ENCODE measurements at regions not wholly inside any gene's neighbourhood (a gene's known extent, or its start where the extent isn't known, plus 50 kb on each side); places are given as distances from the start of the nearest gene placed in this dataset.

- Histone ChIP-seq H3K36me3 (ENCODE audit: low read length) (no peaks in the 10 kb centered on the region), H3F3A (ENCODE audit: insufficient read depth) (no peaks in the 10 kb centered on the region), H4K20me1 (ENCODE audit: low read depth, low read length) (no peaks in the 10 kb centered on the region), H3K9me2 (replicated peaks; ENCODE audit: insufficient read depth, low read length) (no peaks in the 10 kb centered on the region), H3K9me3 (ENCODE audit: insufficient read depth, low read length) (no peaks in the 10 kb centered on the region), H3K27me3 (ENCODE audit: low read length) (no peaks in the 10 kb centered on the region), H2AFZ (ENCODE audit: low read depth, low read length, severe bottlenecking) (no peak overlapping the region), H3K4me3 (ENCODE audit: insufficient read depth, low read length, poor library complexity, severe bottlenecking) (no peak overlapping the region), H3K4me2 (ENCODE audit: low read depth, low read length, poor library complexity, severe bottlenecking) (no peak overlapping the region), H3K79me2 (ENCODE audit: insufficient read depth, low read length) (no peaks in the 10 kb centered on the region), H3K27ac (ENCODE audit: low read depth, low read length) (no peak overlapping the region), H3K9ac (ENCODE audit: low read length) (no peak overlapping the region)
- TF ChIP-seq CTCF (IDR thresholded peaks at IDR 0.05; ENCODE audit: insufficient read depth, low read length, poor library complexity, severe bottlenecking), result no peak
- TF ChIP-seq EZH2phosphoT487 (conservative IDR thresholded peaks at IDR 0.05; ENCODE audit: low read length), result no peak
Observed at GRCh38 chr17:5686074-5686635, 101.8 kb upstream of the NLRP1 start.

DNA sequence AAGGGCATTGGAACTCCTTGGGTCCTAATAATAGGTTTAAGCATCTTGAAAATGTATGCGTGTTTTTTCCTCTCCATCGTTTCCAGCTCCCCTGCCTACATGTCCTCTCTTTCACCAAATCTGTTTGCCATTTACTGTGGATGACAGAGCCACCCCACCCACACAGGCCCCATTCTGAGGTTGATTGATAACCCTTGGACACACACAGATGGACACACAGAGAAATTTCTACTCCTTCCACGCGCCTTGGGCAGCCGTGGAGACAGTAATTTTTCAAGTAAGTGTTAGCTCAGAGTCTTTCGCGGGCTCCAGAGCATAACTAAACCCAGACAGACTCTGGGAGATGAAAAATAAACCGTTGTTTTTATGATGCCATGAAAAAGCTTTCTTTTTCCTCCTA lies 103.3 kb upstream of the NLRP1 start:
- no peaks in the 10 kb centered on the region for H3K36me3 ChIP-seq (ENCODE audit: low read length)
- H3K27me3 ChIP-seq (ENCODE audit: low read length), result no peaks in the 10 kb centered on the region

GRCh38 chr17:5693821-5694220 lies 109.5 kb upstream of the NLRP1 start:
- Histone ChIP-seq H3K36me3 (ENCODE audit: low read length) (no peaks in the 10 kb centered on the region), H3K9me3 (ENCODE audit: insufficient read depth, low read length) (no peaks in the 10 kb centered on the region), H3F3A (ENCODE audit: insufficient read depth) (no peaks in the 10 kb centered on the region), H4K20me1 (ENCODE audit: low read depth, low read length) (no peaks in the 10 kb centered on the region), H3K4me3 (ENCODE audit: insufficient read depth, low read length, poor library complexity, severe bottlenecking) (no peak overlapping the region), H3K9me2 (replicated peaks; ENCODE audit: insufficient read depth, low read length) (no peaks in the 10 kb centered on the region), H2AFZ (ENCODE audit: low read depth, low read length, severe bottlenecking) (no peak overlapping the region), H3K27me3 (ENCODE audit: low read length) (no peaks in the 10 kb centered on the region), H3K27ac (ENCODE audit: low read depth, low read length) (no peak overlapping the region), H3K79me2 (ENCODE audit: insufficient read depth, low read length) (no peaks in the 10 kb centered on the region), H3K4me2 (ENCODE audit: low read depth, low read length, poor library complexity, severe bottlenecking) (no peak overlapping the region), H3K9ac (ENCODE audit: low read length) (no peak overlapping the region)
- TF ChIP-seq CTCF (IDR thresholded peaks at IDR 0.05; ENCODE audit: insufficient read depth, low read length, poor library complexity, severe bottlenecking) (no peak), EZH2phosphoT487 (conservative IDR thresholded peaks at IDR 0.05; ENCODE audit: low read length) (no peak)

More for the DNA sequence above, 103.3 kb upstream of the NLRP1 start:
- H3K4me3 ChIP-seq (ENCODE audit: insufficient read depth, low read length, poor library complexity, severe bottlenecking), result no peak overlapping the region
- H4K20me1 ChIP-seq (ENCODE audit: low read depth, low read length), result no peaks in the 10 kb centered on the region
- TF ChIP-seq EZH2phosphoT487 (conservative IDR thresholded peaks at IDR 0.05; ENCODE audit: low read length) (no peak), CTCF (IDR thresholded peaks at IDR 0.05; ENCODE audit: insufficient read depth, low read length, poor library complexity, severe bottlenecking) (no peak)
- H3K9ac ChIP-seq (ENCODE audit: low read length), result no peak overlapping the region
- H3K27ac ChIP-seq (ENCODE audit: low read depth, low read length), result no peak overlapping the region
- no peaks in the 10 kb centered on the region for H3K9me2 ChIP-seq (replicated peaks; ENCODE audit: insufficient read depth, low read length)
- H3K79me2 ChIP-seq (ENCODE audit: insufficient read depth, low read length), result no peaks in the 10 kb centered on the region
- no peak overlapping the region for H3K4me2 ChIP-seq (ENCODE audit: low read depth, low read length, poor library complexity, severe bottlenecking)
- no peak overlapping the region for H2AFZ ChIP-seq (ENCODE audit: low read depth, low read length, severe bottlenecking)
- H3F3A ChIP-seq (ENCODE audit: insufficient read depth), result no peaks in the 10 kb centered on the region
- H3K9me3 ChIP-seq (ENCODE audit: insufficient read depth, low read length), result no peaks in the 10 kb centered on the region

Measured in SU-DHL-6 (cell line).